NCI-H1048 (cell line): ENCODE measurements at regions not wholly inside any gene's neighbourhood (a gene's known extent, or its start where the extent isn't known, plus 50 kb on each side); places are given as distances from the start of the nearest gene placed in this dataset.

ENCODE experiments used
- DNase-seq: peaks from one replicate; lab custom pipeline; 2025; lab: John Stamatoyannopoulos, UW

GRCh38 chr5:143464723-143465490 is 61.4 kb upstream of the NR3C1 start:
- DNase-seq = no peak

- no peak for DNase-seq
These were observed 58.9 kb upstream of the NR3C1 start for GRCh38 chr5:143462431-143462830.

GRCh38 chr5:143459433-143459832 is 55.9 kb upstream of the NR3C1 start:
- DNase-seq = no peak

GRCh38 chr5:143456952-143457547 is 53.6 kb upstream of the NR3C1 start:
- no peak for DNase-seq

- DNase-seq = no peak
These were observed 51.5 kb upstream of the NR3C1 start for GRCh38 chr5:143454936-143455516.

- DNase-seq = no peak
These were observed 50.2 kb upstream of the NR3C1 start for GRCh38 chr5:143453720-143454119.
